GM10248 (cell line): ENCODE measurements at regions not wholly inside any gene's neighbourhood (a gene's known extent, or its start where the extent isn't known, plus 50 kb on each side); places are given as distances from the start of the nearest gene placed in this dataset.

ENCODE experiments used
- CTCF ChIA-PET: fragments of 300-600 bp; sonication (Branson Sonifier 250); formaldehyde crosslinking; extraction: SDS; loops from one replicate; lab custom pipeline; 2021; ENCODE audit warnings: antibody characterized with exemption; lab: Yijun Ruan, JAX
- POLR2A ChIA-PET: fragments of 350-650 bp; sonication (Branson Sonifier 250); formaldehyde crosslinking; extraction: SDS; loops from one replicate; lab custom pipeline; 2020; ENCODE audit warnings: antibody characterized with exemption; lab: Yijun Ruan, JAX
- DNase-seq: peaks from one replicate; pipeline ENCODE4 v3.0.0; 2012; ENCODE audit errors: extremely low spot score
- TF ChIP-seq, protein P1 (sequence below): IDR thresholded peaks from 2 replicates; pipeline ENCODE4 v1.5.1; 2012; ENCODE audit warnings: mild to moderate bottlenecking, low read depth; ENCODE audit errors: extremely low read depth, missing control alignments, control extremely low read depth

- ChIA-PET POLR2A (no interaction called here), CTCF (no interaction called here)
- TF ChIP-seq, protein P1, sequence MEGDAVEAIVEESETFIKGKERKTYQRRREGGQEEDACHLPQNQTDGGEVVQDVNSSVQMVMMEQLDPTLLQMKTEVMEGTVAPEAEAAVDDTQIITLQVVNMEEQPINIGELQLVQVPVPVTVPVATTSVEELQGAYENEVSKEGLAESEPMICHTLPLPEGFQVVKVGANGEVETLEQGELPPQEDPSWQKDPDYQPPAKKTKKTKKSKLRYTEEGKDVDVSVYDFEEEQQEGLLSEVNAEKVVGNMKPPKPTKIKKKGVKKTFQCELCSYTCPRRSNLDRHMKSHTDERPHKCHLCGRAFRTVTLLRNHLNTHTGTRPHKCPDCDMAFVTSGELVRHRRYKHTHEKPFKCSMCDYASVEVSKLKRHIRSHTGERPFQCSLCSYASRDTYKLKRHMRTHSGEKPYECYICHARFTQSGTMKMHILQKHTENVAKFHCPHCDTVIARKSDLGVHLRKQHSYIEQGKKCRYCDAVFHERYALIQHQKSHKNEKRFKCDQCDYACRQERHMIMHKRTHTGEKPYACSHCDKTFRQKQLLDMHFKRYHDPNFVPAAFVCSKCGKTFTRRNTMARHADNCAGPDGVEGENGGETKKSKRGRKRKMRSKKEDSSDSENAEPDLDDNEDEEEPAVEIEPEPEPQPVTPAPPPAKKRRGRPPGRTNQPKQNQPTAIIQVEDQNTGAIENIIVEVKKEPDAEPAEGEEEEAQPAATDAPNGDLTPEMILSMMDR = no peak
- no peak for DNase-seq
Observed at GRCh38 chr10:106498675-106499074, 665.8 kb downstream of the SORCS1 start.

DNA sequence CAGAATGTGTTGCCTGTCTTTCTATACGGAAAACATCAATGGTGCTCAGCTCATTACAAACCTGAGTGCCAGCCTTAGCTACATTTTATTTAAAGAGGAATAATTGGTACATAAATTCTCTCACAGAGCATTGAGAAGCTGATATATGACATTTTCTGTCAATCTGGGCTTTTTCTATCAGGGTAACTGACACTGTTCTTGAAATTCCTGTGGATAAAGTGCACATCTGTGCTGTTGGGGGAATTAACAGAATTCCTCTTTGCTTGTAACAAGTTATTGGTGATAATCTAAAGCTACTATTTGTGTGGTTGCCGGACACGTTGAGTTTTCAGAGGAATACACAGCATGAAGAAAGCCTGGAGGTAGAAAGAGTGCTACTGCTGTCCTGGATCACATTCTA is 668.6 kb downstream of the SORCS1 start:
- TF ChIP-seq, protein P1 = no peak
- no peak for DNase-seq
- POLR2A ChIA-PET = no interaction called here
- CTCF ChIA-PET = interaction anchor here (1.0 kb wide), 2 partner anchors 13 kb away, joined by 4 to 5 read pairs; no protein-coding TSS in a partner anchor

- POLR2A ChIA-PET = no interaction called here
- TF ChIP-seq, protein P1 = no peak
- DNase-seq = no peak
- CTCF ChIA-PET = no interaction called here
Observed at GRCh38 chr10:106493751-106494150, 670.8 kb downstream of the SORCS1 start.

GRCh38 chr10:106493226-106493625 is 671.3 kb downstream of the SORCS1 start:
- TF ChIP-seq, protein P1 = no peak
- DNase-seq = no peak
- ChIA-PET POLR2A (no interaction called here), CTCF (no interaction called here)

GRCh38 chr10:106487726-106488125 is 676.8 kb downstream of the SORCS1 start:
- TF ChIP-seq, protein P1 = no peak
- DNase-seq = no peak
- ChIA-PET CTCF (no interaction called here), POLR2A (no interaction called here)

- ChIA-PET CTCF (no interaction called here), POLR2A (no interaction called here)
- DNase-seq = no peak
- TF ChIP-seq, protein P1 = no peak
Observed at GRCh38 chr10:106481598-106482275, 682.8 kb downstream of the SORCS1 start.
